PC-9 (cell line): ENCODE measurements at regions not wholly inside any gene's neighbourhood (a gene's known extent, or its start where the extent isn't known, plus 50 kb on each side); places are given as distances from the start of the nearest gene placed in this dataset.

Experiments used
- EZH2 ChIP-seq: fragments of 200-600 bp; sonication (generic); IDR thresholded peaks from 2 replicates; pipeline ENCODE4 v1.8.0; 2017; ENCODE audit warnings: antibody characterized with exemption, low read depth
- TF ChIP-seq, protein P1 (sequence below): fragments of 200-600 bp; sonication (generic); conservative IDR thresholded peaks from 2 replicates; pipeline ENCODE4 v1.6.1; 2017; ENCODE audit warnings: mixed run types, antibody characterized with exemption, mild to moderate bottlenecking, moderate library complexity

DNA sequence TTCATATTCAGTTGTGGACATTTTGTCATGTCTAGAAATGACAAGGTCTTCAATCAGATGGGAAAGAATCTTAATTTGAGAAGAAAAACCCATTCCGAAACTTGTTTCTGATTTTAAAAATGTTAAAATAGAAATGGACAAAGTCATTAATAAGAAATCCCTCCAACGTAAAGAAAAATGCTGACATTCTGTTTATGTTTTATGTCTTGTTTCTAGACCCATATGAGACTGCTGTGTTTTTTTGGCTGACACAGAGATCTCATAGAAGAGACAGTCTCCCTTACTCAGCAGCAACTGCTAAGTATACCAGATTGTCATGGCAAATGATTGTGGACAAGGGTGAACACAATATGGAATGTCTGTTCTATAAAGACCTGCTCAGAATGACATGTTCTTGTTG lies 538.5 kb downstream of the ZEB2 start:
- TF ChIP-seq, protein P1, sequence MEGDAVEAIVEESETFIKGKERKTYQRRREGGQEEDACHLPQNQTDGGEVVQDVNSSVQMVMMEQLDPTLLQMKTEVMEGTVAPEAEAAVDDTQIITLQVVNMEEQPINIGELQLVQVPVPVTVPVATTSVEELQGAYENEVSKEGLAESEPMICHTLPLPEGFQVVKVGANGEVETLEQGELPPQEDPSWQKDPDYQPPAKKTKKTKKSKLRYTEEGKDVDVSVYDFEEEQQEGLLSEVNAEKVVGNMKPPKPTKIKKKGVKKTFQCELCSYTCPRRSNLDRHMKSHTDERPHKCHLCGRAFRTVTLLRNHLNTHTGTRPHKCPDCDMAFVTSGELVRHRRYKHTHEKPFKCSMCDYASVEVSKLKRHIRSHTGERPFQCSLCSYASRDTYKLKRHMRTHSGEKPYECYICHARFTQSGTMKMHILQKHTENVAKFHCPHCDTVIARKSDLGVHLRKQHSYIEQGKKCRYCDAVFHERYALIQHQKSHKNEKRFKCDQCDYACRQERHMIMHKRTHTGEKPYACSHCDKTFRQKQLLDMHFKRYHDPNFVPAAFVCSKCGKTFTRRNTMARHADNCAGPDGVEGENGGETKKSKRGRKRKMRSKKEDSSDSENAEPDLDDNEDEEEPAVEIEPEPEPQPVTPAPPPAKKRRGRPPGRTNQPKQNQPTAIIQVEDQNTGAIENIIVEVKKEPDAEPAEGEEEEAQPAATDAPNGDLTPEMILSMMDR: no peak
- no peak for TF ChIP-seq EZH2
